Neutrophil (primary cell): ENCODE measurements at regions not wholly inside any gene's neighbourhood (a gene's known extent, or its start where the extent isn't known, plus 50 kb on each side); places are given as distances from the start of the nearest gene placed in this dataset.
A peak's percentile ranks its signal among the peaks of the same experiment; 100 is the strongest.

Experiments used
- H3K27ac ChIP-seq: fragments of 200-600 bp; sonication (generic); 2 replicates; pipeline ENCODE4 v1.5.1; 2016; ENCODE audit warnings: mild to moderate bottlenecking, moderate library complexity
- H3K27me3 ChIP-seq: fragments of 200-600 bp; sonication (generic); 2 replicates; pipeline ENCODE4 v1.6.0; 2016; ENCODE audit warnings: mild to moderate bottlenecking
- H3K36me3 ChIP-seq: fragments of 200-600 bp; sonication (generic); 2 replicates; pipeline ENCODE4 v1.5.1; 2017
- H3K4me1 ChIP-seq, 2 experiments: fragments of 200-600 bp in 1 of 2; sonication (generic) in 1 of 2; 1 replicate in 1 of 2; 2 replicates in 1 of 2; pipeline versions ENCODE4 v1.5.1 to v1.6.1; 2013 to 2016; ENCODE audit warnings: low read depth in 1 of 2, low read length in 1 of 2, mild to moderate bottlenecking in 1 of 2, moderate library complexity in 1 of 2; ENCODE audit not compliant: control insufficient read depth in 1 of 2, insufficient read depth in 1 of 2
- H3K4me3 ChIP-seq, 2 experiments: fragments of 200-600 bp in 1 of 2; sonication (generic) in 1 of 2; 1 replicate in 1 of 2; 2 replicates in 1 of 2; pipeline ENCODE4 v1.5.1; 2013 to 2016; ENCODE audit warnings: low read depth in 1 of 2, low read length in 1 of 2, mild to moderate bottlenecking in 1 of 2, moderate library complexity in 1 of 2
- H3K9me3 ChIP-seq: fragments of 200-600 bp; sonication (generic); 2 replicates; pipeline ENCODE4 v1.5.1; 2016
- TF ChIP-seq, protein P1 (sequence below): fragments of 200-600 bp; sonication (generic); IDR thresholded peaks from 2 replicates; pipeline ENCODE4 v1.5.1; 2016; ENCODE audit warnings: antibody characterized with exemption

DNA sequence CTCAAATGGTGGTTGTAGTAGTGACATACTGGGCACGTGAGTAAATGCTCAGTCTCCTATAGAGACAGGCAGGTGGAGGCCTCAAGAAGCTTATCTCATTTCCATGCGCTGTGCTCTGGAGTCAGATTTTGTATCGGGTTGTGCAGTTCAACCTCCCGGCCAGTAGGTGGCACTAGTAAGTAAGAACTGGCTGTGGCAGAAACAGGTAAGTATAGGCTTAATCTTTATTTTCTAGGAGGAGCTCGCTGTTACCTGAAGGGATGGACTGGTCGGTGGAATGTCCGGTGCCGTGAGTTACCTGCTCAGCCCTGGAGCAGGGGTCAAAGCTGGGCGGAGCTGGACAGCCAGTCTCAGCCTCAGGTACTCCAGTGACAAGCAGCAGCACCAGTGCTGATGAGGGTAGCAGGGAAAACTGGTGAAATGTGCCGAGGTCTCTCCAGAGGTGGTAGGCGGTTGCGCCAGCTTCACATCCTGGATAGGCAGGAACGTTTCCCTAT lies 880.1 kb upstream of the SEMA6A start:
- peaks cover 4% of the 10 kb centered on the region for H3K27me3 ChIP-seq
- TF ChIP-seq, protein P1, sequence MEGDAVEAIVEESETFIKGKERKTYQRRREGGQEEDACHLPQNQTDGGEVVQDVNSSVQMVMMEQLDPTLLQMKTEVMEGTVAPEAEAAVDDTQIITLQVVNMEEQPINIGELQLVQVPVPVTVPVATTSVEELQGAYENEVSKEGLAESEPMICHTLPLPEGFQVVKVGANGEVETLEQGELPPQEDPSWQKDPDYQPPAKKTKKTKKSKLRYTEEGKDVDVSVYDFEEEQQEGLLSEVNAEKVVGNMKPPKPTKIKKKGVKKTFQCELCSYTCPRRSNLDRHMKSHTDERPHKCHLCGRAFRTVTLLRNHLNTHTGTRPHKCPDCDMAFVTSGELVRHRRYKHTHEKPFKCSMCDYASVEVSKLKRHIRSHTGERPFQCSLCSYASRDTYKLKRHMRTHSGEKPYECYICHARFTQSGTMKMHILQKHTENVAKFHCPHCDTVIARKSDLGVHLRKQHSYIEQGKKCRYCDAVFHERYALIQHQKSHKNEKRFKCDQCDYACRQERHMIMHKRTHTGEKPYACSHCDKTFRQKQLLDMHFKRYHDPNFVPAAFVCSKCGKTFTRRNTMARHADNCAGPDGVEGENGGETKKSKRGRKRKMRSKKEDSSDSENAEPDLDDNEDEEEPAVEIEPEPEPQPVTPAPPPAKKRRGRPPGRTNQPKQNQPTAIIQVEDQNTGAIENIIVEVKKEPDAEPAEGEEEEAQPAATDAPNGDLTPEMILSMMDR, result peak; percentile 87
- no peaks in the 10 kb centered on the region for H3K36me3 ChIP-seq
- no peak overlapping the region for H3K27ac ChIP-seq
- H3K9me3 ChIP-seq, result no peaks in the 10 kb centered on the region
- peaks cover 4 to 7% of the 10 kb centered on the region in 2 experiments for H3K4me1 ChIP-seq
- peak overlapping the region in 1 of 2 experiments; percentile 30 for H3K4me3 ChIP-seq

GRCh38 chr5:117436846-117437245 lies 862.2 kb upstream of the SEMA6A start:
- Histone ChIP-seq H3K27me3 (no peaks in the 10 kb centered on the region), H3K9me3 (no peaks in the 10 kb centered on the region), H3K4me3 (no peak overlapping the region), H3K4me1 (no peaks in the 10 kb centered on the region), H3K36me3 (no peaks in the 10 kb centered on the region), H3K27ac (no peak overlapping the region)
- TF ChIP-seq, protein P1, result no peak

GRCh38 chr5:117435203-117435602 lies 860.6 kb upstream of the SEMA6A start:
- no peaks in the 10 kb centered on the region for H3K4me1 ChIP-seq
- no peak overlapping the region for H3K4me3 ChIP-seq
- H3K27me3 ChIP-seq, result no peaks in the 10 kb centered on the region
- H3K36me3 ChIP-seq, result no peaks in the 10 kb centered on the region
- TF ChIP-seq, protein P1, result no peak
- H3K27ac ChIP-seq, result no peak overlapping the region
- no peaks in the 10 kb centered on the region for H3K9me3 ChIP-seq

GRCh38 chr5:117434254-117434653 lies 859.6 kb upstream of the SEMA6A start:
- TF ChIP-seq, protein P1, result no peak
- no peak overlapping the region for H3K4me3 ChIP-seq
- H3K9me3 ChIP-seq, result no peaks in the 10 kb centered on the region
- H3K36me3 ChIP-seq, result no peaks in the 10 kb centered on the region
- no peaks in the 10 kb centered on the region for H3K4me1 ChIP-seq
- H3K27me3 ChIP-seq, result no peaks in the 10 kb centered on the region
- no peak overlapping the region for H3K27ac ChIP-seq

- no peak overlapping the region for H3K4me3 ChIP-seq
- no peaks in the 10 kb centered on the region for H3K9me3 ChIP-seq
Measured at GRCh38 chr5:117433818-117434217, 859.2 kb upstream of the SEMA6A start.

More at GRCh38 chr5:117433818-117434217, 859.2 kb upstream of the SEMA6A start:
- Histone ChIP-seq H3K27ac (no peak overlapping the region), H3K4me1 (no peaks in the 10 kb centered on the region), H3K36me3 (no peaks in the 10 kb centered on the region), H3K27me3 (no peaks in the 10 kb centered on the region)
- TF ChIP-seq, protein P1, result no peak
